PC-9 (cell line): ENCODE measurements at regions not wholly inside any gene's neighbourhood (a gene's known extent, or its start where the extent isn't known, plus 50 kb on each side); places are given as distances from the start of the nearest gene placed in this dataset.

Source experiments
- BruUV-seq: library from RNA; stranded (reverse); fragments of 400-500 nt; replicated peaks from 2 replicates; lab custom pipeline; 2021; lab: Mats Ljungman, UMichigan
- CTCF ChIA-PET: fragments of 300-600 bp; sonication (Branson Sonifier 250); formaldehyde crosslinking; loops from one replicate; lab custom pipeline; 2022; ENCODE audit warnings: antibody characterized with exemption; lab: Charles Lee
- POLR2A ChIA-PET: fragments of 300-600 bp; sonication (Branson Sonifier 250); formaldehyde crosslinking; loops from one replicate; lab custom pipeline; 2022; ENCODE audit warnings: antibody characterized with exemption; ENCODE audit not compliant: unreplicated experiment; lab: Charles Lee
- DNase-seq, 2 experiments: peaks; one replicate each; pipeline versions ENCODE4 v3.0.0 to v3.0.0-alpha.2; 2015 to 2022; ENCODE audit warnings: mixed read lengths in 1 of 2
- H2AFZ ChIP-seq: fragments of 200-600 bp; sonication (generic); 2 replicates; pipeline ENCODE4 v1.8.1; 2017; ENCODE audit warnings: antibody characterized with exemption
- H3F3A ChIP-seq: fragments of 200-600 bp; sonication (generic); 2 replicates; pipeline ENCODE4 v1.8.1; 2017; ENCODE audit warnings: antibody characterized with exemption, mild to moderate bottlenecking, low read depth; ENCODE audit not compliant: insufficient read depth
- H3K27ac ChIP-seq: fragments of 200-600 bp; sonication (generic); 2 replicates; pipeline ENCODE4 v1.6.1; 2016; ENCODE audit warnings: mixed run types
- H3K27me3 ChIP-seq: fragments of 200-600 bp; sonication (generic); 2 replicates; pipeline ENCODE4 v1.6.1; 2016; ENCODE audit warnings: low read depth, mixed run types; ENCODE audit not compliant: insufficient read depth
- H3K36me3 ChIP-seq: fragments of 200-600 bp; sonication (generic); 2 replicates; pipeline ENCODE4 v1.6.1; 2016; ENCODE audit warnings: low read depth, mixed run types
- H3K4me1 ChIP-seq: fragments of 200-600 bp; sonication (generic); replicated peaks from 2 replicates; pipeline ENCODE4 v1.6.1; 2016; ENCODE audit warnings: mixed run types; ENCODE audit not compliant: insufficient read depth
- H3K4me2 ChIP-seq: fragments of 200-600 bp; sonication (generic); 2 replicates; pipeline ENCODE4 v1.6.1; 2017; ENCODE audit warnings: mixed run types
- H3K4me3 ChIP-seq: fragments of 200-600 bp; sonication (generic); 2 replicates; pipeline ENCODE4 v1.6.1; 2016; ENCODE audit warnings: mixed run types
- H3K79me2 ChIP-seq: fragments of 200-600 bp; sonication (generic); 2 replicates; pipeline ENCODE4 v1.6.1; 2017; ENCODE audit warnings: low read depth, mixed run types
- H3K9me2 ChIP-seq: fragments of 200-600 bp; sonication (generic); 2 replicates; pipeline ENCODE4 v1.8.1; 2017; ENCODE audit warnings: mild to moderate bottlenecking; ENCODE audit not compliant: insufficient read depth
- H3K9me3 ChIP-seq: fragments of 200-600 bp; sonication (generic); 2 replicates; pipeline ENCODE4 v1.8.1; 2016; ENCODE audit warnings: low read depth; ENCODE audit not compliant: insufficient read depth
- H4K20me1 ChIP-seq: fragments of 200-600 bp; sonication (generic); 2 replicates; pipeline ENCODE4 v1.8.1; 2017; ENCODE audit not compliant: insufficient read depth
- CTCF ChIP-seq: fragments of 200-600 bp; sonication (generic); conservative IDR thresholded peaks from 2 replicates; pipeline ENCODE4 v1.6.1; 2017; ENCODE audit warnings: mixed run types, antibody characterized with exemption, mild to moderate bottlenecking, moderate library complexity
- EZH2 ChIP-seq: fragments of 200-600 bp; sonication (generic); IDR thresholded peaks from 2 replicates; pipeline ENCODE4 v1.8.0; 2017; ENCODE audit warnings: antibody characterized with exemption, low read depth
- intact Hi-C: fragments of 100-400 bp; cut with micrococcal nuclease; formaldehyde crosslinking; loops from one replicate; pipeline ENCODE4 v1.10.0; 2022; ENCODE audit not compliant: unreplicated experiment

- no TSS peak for BruUV-seq
- no peak for TF ChIP-seq CTCF
- no peaks in the 10 kb centered on the region for H3K9me2 ChIP-seq
These were observed 214.1 kb downstream of the REEP3 start for GRCh38 chr10:63735305-63735704.

GRCh38 chr10:63738410-63738809, 217.2 kb downstream of the REEP3 start:
- Histone ChIP-seq H3K4me2 (no peak overlapping the region), H3K9me3 (no peaks in the 10 kb centered on the region), H3K9me2 (no peaks in the 10 kb centered on the region), H3K79me2 (no peaks in the 10 kb centered on the region), H4K20me1 (no peaks in the 10 kb centered on the region), H3F3A (no peaks in the 10 kb centered on the region), H3K4me1 (no peaks in the 10 kb centered on the region), H3K36me3 (no peaks in the 10 kb centered on the region), H3K27ac (no peak overlapping the region), H3K27me3 (no peaks in the 10 kb centered on the region), H3K4me3 (no peak overlapping the region), H2AFZ (no peak overlapping the region)
- intact Hi-C loops, result no loop called here
- BruUV-seq, result no TSS peak
- ChIA-PET CTCF (no interaction called here), POLR2A (no interaction called here)
- no peak for TF ChIP-seq EZH2
- no peak for DNase-seq

More at GRCh38 chr10:63735305-63735704, 214.1 kb downstream of the REEP3 start:
- H3K36me3 ChIP-seq, result no peaks in the 10 kb centered on the region
- DNase-seq, result no peak
- no peaks in the 10 kb centered on the region for H3K27me3 ChIP-seq
- no peak overlapping the region for H3K27ac ChIP-seq
- H4K20me1 ChIP-seq, result no peaks in the 10 kb centered on the region
- H3F3A ChIP-seq, result no peaks in the 10 kb centered on the region
- no peaks in the 10 kb centered on the region for H3K4me1 ChIP-seq
- ChIA-PET POLR2A (no interaction called here), CTCF (interaction anchor here (0.7 kb wide), 1 partner anchor 1111 kb away, joined by 7 read pairs; no protein-coding TSS in a partner anchor)
- no peak overlapping the region for H3K4me3 ChIP-seq
- no peaks in the 10 kb centered on the region for H3K79me2 ChIP-seq
- H3K4me2 ChIP-seq, result no peak overlapping the region
- no peak overlapping the region for H2AFZ ChIP-seq
- H3K9me3 ChIP-seq, result no peaks in the 10 kb centered on the region
- intact Hi-C loops, result no loop called here

- ChIA-PET CTCF (no interaction called here), POLR2A (no interaction called here)
- no peak for TF ChIP-seq EZH2
- no peak for TF ChIP-seq CTCF
- intact Hi-C loops, result no loop called here
- Histone ChIP-seq H3K9me3 (no peaks in the 10 kb centered on the region), H3K4me3 (no peak overlapping the region), H3K27me3 (no peaks in the 10 kb centered on the region), H3K79me2 (no peaks in the 10 kb centered on the region), H4K20me1 (no peaks in the 10 kb centered on the region), H3K36me3 (no peaks in the 10 kb centered on the region), H3K9me2 (no peaks in the 10 kb centered on the region), H3K4me2 (no peak overlapping the region), H3F3A (no peaks in the 10 kb centered on the region), H3K4me1 (no peaks in the 10 kb centered on the region), H3K27ac (no peak overlapping the region), H2AFZ (no peak overlapping the region)
- BruUV-seq, result no TSS peak
- DNase-seq, result no peak
These were observed 223.1 kb downstream of the REEP3 start for GRCh38 chr10:63744060-63744941.
